GM23338 (cell line): ENCODE measurements at regions not wholly inside any gene's neighbourhood (a gene's known extent, or its start where the extent isn't known, plus 50 kb on each side); places are given as distances from the start of the nearest gene placed in this dataset.

Experiments used
- CREB1 ChIP-seq: fragments of 250-450 bp; sonication (Bioruptor Pico); IDR thresholded peaks from 2 replicates; pipeline ENCODE4 v1.5.0; 2020; ENCODE audit warnings: low read depth, mild to moderate bottlenecking, moderate library complexity
- EZH2 ChIP-seq: fragments of 200-600 bp; sonication (generic); IDR thresholded peaks from one replicate; pipeline ENCODE4 v1.8.0; 2017; ENCODE audit warnings: antibody characterized with exemption, mild to moderate bottlenecking, low read depth; ENCODE audit not compliant: unreplicated experiment
- EZH2phosphoT487 ChIP-seq: fragments of 200-600 bp; sonication (generic); IDR thresholded peaks from one replicate; pipeline ENCODE4 v1.8.1; 2018; ENCODE audit warnings: antibody characterized with exemption; ENCODE audit not compliant: unreplicated experiment
- JUNB ChIP-seq: IDR thresholded peaks from one replicate; pipeline ENCODE4 v1.6.1; 2016; ENCODE audit warnings: antibody characterized with exemption; ENCODE audit not compliant: unreplicated experiment
- POLR2AphosphoS5 ChIP-seq: IDR thresholded peaks from 2 replicates; pipeline ENCODE4 v1.6.1; 2016; ENCODE audit warnings: antibody characterized with exemption, low read depth
- STAT1 ChIP-seq: IDR thresholded peaks from one replicate; pipeline ENCODE4 v1.6.1; 2016; ENCODE audit warnings: antibody characterized with exemption; ENCODE audit not compliant: unreplicated experiment
- ZNF331 ChIP-seq: fragments of 250-450 bp; sonication (Bioruptor Pico); IDR thresholded peaks from 2 replicates; pipeline ENCODE4 v1.5.0; 2020; ENCODE audit warnings: low read depth, mild to moderate bottlenecking, moderate library complexity
- TF ChIP-seq, protein P1 (sequence below), 2 experiments: fragments of 200-600 bp in 1 of 2; sonication (generic) in 1 of 2; conservative IDR thresholded peaks; 2 replicates each; pipeline versions ENCODE4 v1.5.1 to v1.6.1; 2016 to 2017; ENCODE audit warnings: antibody characterized with exemption in 2 of 2, low read depth in 2 of 2, mild to moderate bottlenecking in 2 of 2, moderate library complexity in 1 of 2
- TF ChIP-seq, protein P2 (sequence below): IDR thresholded peaks from one replicate; pipeline ENCODE4 v1.6.1; 2018; ENCODE audit warnings: antibody characterized with exemption; ENCODE audit not compliant: unreplicated experiment
- TF ChIP-seq, protein P3 (sequence below): IDR thresholded peaks from 2 replicates; pipeline ENCODE4 v1.6.1; 2016; ENCODE audit warnings: antibody characterized with exemption

DNA sequence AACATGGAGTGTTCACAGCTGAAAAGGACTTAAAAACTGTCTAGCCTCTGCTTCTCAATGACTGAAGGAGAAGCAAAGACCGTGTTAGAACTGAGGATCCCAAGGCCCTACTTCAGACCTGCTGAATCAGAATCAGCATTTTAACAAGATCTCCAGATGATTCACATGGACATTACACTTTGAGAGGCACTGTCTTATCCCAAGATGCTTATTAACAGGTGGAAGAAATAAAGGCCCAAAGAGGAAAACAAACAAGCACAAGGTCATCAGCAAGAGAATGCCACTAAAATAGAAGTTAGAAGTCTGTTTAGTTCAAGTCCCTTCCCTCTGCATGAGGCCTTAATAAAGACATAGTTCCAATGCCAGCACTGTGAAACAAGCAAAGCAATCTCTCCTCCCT, 191.4 kb upstream of the BCL6 start:
- TF ChIP-seq, protein P1, sequence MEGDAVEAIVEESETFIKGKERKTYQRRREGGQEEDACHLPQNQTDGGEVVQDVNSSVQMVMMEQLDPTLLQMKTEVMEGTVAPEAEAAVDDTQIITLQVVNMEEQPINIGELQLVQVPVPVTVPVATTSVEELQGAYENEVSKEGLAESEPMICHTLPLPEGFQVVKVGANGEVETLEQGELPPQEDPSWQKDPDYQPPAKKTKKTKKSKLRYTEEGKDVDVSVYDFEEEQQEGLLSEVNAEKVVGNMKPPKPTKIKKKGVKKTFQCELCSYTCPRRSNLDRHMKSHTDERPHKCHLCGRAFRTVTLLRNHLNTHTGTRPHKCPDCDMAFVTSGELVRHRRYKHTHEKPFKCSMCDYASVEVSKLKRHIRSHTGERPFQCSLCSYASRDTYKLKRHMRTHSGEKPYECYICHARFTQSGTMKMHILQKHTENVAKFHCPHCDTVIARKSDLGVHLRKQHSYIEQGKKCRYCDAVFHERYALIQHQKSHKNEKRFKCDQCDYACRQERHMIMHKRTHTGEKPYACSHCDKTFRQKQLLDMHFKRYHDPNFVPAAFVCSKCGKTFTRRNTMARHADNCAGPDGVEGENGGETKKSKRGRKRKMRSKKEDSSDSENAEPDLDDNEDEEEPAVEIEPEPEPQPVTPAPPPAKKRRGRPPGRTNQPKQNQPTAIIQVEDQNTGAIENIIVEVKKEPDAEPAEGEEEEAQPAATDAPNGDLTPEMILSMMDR (conservative IDR thresholded peaks at IDR 0.05; ENCODE audit: low read depth in 2 of 2): no peak
- TF ChIP-seq EZH2phosphoT487 (no peak), CREB1 (CRISPR knock-in tag) (no peak), EZH2 (no peak), ZNF331 (no peak), POLR2AphosphoS5 (no peak), STAT1 (no peak), JUNB (no peak)
- TF ChIP-seq, protein P2, sequence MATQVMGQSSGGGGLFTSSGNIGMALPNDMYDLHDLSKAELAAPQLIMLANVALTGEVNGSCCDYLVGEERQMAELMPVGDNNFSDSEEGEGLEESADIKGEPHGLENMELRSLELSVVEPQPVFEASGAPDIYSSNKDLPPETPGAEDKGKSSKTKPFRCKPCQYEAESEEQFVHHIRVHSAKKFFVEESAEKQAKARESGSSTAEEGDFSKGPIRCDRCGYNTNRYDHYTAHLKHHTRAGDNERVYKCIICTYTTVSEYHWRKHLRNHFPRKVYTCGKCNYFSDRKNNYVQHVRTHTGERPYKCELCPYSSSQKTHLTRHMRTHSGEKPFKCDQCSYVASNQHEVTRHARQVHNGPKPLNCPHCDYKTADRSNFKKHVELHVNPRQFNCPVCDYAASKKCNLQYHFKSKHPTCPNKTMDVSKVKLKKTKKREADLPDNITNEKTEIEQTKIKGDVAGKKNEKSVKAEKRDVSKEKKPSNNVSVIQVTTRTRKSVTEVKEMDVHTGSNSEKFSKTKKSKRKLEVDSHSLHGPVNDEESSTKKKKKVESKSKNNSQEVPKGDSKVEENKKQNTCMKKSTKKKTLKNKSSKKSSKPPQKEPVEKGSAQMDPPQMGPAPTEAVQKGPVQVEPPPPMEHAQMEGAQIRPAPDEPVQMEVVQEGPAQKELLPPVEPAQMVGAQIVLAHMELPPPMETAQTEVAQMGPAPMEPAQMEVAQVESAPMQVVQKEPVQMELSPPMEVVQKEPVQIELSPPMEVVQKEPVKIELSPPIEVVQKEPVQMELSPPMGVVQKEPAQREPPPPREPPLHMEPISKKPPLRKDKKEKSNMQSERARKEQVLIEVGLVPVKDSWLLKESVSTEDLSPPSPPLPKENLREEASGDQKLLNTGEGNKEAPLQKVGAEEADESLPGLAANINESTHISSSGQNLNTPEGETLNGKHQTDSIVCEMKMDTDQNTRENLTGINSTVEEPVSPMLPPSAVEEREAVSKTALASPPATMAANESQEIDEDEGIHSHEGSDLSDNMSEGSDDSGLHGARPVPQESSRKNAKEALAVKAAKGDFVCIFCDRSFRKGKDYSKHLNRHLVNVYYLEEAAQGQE: no peak
- TF ChIP-seq, protein P3, sequence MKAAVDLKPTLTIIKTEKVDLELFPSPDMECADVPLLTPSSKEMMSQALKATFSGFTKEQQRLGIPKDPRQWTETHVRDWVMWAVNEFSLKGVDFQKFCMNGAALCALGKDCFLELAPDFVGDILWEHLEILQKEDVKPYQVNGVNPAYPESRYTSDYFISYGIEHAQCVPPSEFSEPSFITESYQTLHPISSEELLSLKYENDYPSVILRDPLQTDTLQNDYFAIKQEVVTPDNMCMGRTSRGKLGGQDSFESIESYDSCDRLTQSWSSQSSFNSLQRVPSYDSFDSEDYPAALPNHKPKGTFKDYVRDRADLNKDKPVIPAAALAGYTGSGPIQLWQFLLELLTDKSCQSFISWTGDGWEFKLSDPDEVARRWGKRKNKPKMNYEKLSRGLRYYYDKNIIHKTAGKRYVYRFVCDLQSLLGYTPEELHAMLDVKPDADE: no peak
